Natural killer cell (primary cell): ENCODE measurements at regions not wholly inside any gene's neighbourhood (a gene's known extent, or its start where the extent isn't known, plus 50 kb on each side); places are given as distances from the start of the nearest gene placed in this dataset.

Experiments
- ATAC-seq, 3 donors: fragments of 150-1000 bp in 2 of 3; fragments of 200-7000 bp in 1 of 3; cut with Tn5 transposase; 1 replicate in 1 of 3; 2 replicates in 2 of 3; pipeline ENCODE4 v1.10.0; 2021; ENCODE audit warnings: mild to moderate bottlenecking in 2 of 3, moderate library complexity in 2 of 3
- DNase-seq, 2 donors: peaks; one replicate each; pipeline versions ENCODE4 v3.0.0 to v3.0.0-alpha.2; 2013 to 2021; ENCODE audit warnings: mixed read lengths in 1 of 2
- H3K27ac ChIP-seq: one replicate; pipeline ENCODE4 v1.5.1; 2013; ENCODE audit warnings: mild to moderate bottlenecking, low read length
- H3K27me3 ChIP-seq: one replicate; pipeline ENCODE4 v1.6.1; 2013; ENCODE audit warnings: low read length; ENCODE audit not compliant: control insufficient read depth, insufficient read depth
- H3K36me3 ChIP-seq: one replicate; pipeline ENCODE4 v1.6.1; 2013; ENCODE audit warnings: low read length; ENCODE audit not compliant: control insufficient read depth, insufficient read depth
- H3K4me1 ChIP-seq: one replicate; pipeline ENCODE4 v1.6.1; 2013; ENCODE audit warnings: low read length; ENCODE audit not compliant: control insufficient read depth, insufficient read depth
- H3K4me3 ChIP-seq: one replicate; pipeline ENCODE4 v1.5.1; 2013; ENCODE audit warnings: low read length
- H3K9me3 ChIP-seq: one replicate; pipeline ENCODE4 v1.6.1; 2013; ENCODE audit warnings: low read length; ENCODE audit not compliant: control insufficient read depth, insufficient read depth
- H3K27ac Mint-ChIP-seq, 2 donors: one replicate each; pipeline ENCODE4 v1.8.0; 2022; ENCODE audit warnings: mild to moderate bottlenecking in 2 of 2, mixed read lengths in 2 of 2, moderate library complexity in 1 of 2
- H3K27me3 Mint-ChIP-seq, 2 donors: one replicate each; pipeline ENCODE4 v1.8.0; 2022; ENCODE audit warnings: low read depth in 2 of 2, mixed read lengths in 2 of 2
- H3K36me3 Mint-ChIP-seq: one replicate; pipeline ENCODE4 v1.8.0; 2022; ENCODE audit warnings: mixed read lengths
- H3K4me1 Mint-ChIP-seq, 2 donors: one replicate each; pipeline ENCODE4 v1.8.0; 2022; ENCODE audit warnings: mixed read lengths in 2 of 2
- H3K4me3 Mint-ChIP-seq: one replicate; pipeline ENCODE4 v1.8.0; 2022; ENCODE audit warnings: mild to moderate bottlenecking, moderate library complexity, mixed read lengths
- H3K9me3 Mint-ChIP-seq, 2 donors: one replicate each; pipeline ENCODE4 v1.8.0; 2022; ENCODE audit warnings: mixed read lengths in 2 of 2
- CTCF ChIP-seq: fragments of 200-600 bp; IDR thresholded peaks from one replicate; pipeline ENCODE4 v1.8.0; 2022; ENCODE audit warnings: antibody characterized with exemption
- WGBS: methylation state at CpG from one replicate; pipeline ENCODE4 v1.1.7; 2013; ENCODE audit warnings: missing lambda C conversion rate; ENCODE audit not compliant: insufficient coverage; 5-methylcytosine and 5-hydroxymethylcytosine counted together
- intact Hi-C: fragments of 100-400 bp; cut with micrococcal nuclease; formaldehyde crosslinking; loops from one replicate; pipeline ENCODE4 v1.14.2; 2022

DNA sequence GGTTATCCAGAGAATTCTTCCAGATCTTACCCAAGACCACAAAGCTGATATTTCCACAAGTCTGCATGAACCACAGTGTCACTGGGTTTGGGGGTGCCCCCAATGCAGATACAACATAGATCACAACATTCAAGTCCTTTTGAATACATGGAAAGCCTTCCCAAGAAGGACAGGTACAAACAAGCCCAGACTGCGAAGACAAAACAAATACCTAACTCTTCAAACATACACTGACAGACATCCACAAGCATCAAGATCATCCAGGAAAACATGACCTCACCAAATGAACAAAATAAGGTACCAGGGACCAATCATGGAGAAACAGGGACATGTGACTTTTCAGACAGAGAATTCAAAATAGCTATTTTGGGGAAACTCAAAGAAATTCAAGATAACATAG lies 93.1 kb downstream of the MDH1 start:
- DNase-seq (no peak), ATAC-seq (no peak)
- H3K9me3 Mint-ChIP-seq, result no peaks in the 10 kb centered on the region
- H3K4me1 ChIP-seq, result no peaks in the 10 kb centered on the region
- TF ChIP-seq CTCF, result no peak
- H3K27me3 ChIP-seq, result no peaks in the 10 kb centered on the region
- 86% methylated on average over 1 of the region's 1 CpG for WGBS
- H3K4me3 Mint-ChIP-seq, result no peak overlapping the region
- no peak overlapping the region for H3K27ac ChIP-seq
- H3K4me3 ChIP-seq, result no peak overlapping the region
- H3K36me3 ChIP-seq, result no peaks in the 10 kb centered on the region
- H3K27ac Mint-ChIP-seq, result no peak overlapping the region
- intact Hi-C loops, result no loop called here
- H3K36me3 Mint-ChIP-seq, result no peaks in the 10 kb centered on the region
- no peaks in the 10 kb centered on the region for H3K4me1 Mint-ChIP-seq
- peaks cover 5 to 35% of the 10 kb centered on the region in 2 donors for H3K27me3 Mint-ChIP-seq
- H3K9me3 ChIP-seq, result no peaks in the 10 kb centered on the region

DNA sequence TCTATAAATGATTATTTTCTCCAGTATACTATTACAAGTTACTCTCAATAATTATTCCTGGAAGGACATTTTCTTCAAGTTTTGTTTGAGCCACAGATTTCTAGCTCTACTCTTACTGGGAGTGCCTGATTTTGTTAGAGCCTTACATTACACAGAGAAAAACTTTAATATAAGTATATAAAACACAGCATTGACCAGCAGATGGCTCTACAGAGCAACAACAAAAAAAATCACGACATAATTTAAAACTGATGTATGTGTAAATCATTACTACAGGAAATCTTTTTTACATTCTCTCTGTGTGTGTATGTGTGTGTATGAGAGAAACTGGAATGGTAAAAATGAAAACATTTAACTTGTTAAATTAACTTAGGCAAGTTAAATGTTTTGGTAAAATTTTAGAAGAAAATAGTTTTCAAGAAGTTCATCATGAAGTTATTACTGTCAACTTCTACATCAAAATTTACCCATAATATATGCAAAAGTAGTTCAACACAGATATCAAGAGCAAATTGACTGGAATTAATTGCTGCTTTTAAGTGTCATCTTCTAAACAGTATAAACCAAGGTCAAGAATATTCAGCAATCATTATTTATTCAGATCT lies 103.3 kb downstream of the MDH1 start:
- ATAC-seq (peak; percentile 44 to 66 (median 63)), DNase-seq (peak in 1 of 2 donors; percentile 70)
- Histone ChIP-seq H3K4me3 (no peak overlapping the region), H3K9me3 (no peaks in the 10 kb centered on the region), H3K27ac (no peak overlapping the region), H3K36me3 (no peaks in the 10 kb centered on the region), H3K4me1 (no peaks in the 10 kb centered on the region), H3K27me3 (no peaks in the 10 kb centered on the region)
- intact Hi-C loops, result loop anchor here (1.0 to 5.0 kb wide), 3 partner anchors 169 to 635 kb away; no protein-coding TSS in a partner anchor
- Mint-ChIP-seq H3K27me3 (no peaks in the 10 kb centered on the region), H3K4me3 (no peak overlapping the region), H3K4me1 (no peaks in the 10 kb centered on the region), H3K36me3 (no peaks in the 10 kb centered on the region), H3K9me3 (no peaks in the 10 kb centered on the region), H3K27ac (no peak overlapping the region)
- peak; percentile 77 for TF ChIP-seq CTCF
- no CpG with 5 or more reads among the region's 1 CpG for WGBS

DNA sequence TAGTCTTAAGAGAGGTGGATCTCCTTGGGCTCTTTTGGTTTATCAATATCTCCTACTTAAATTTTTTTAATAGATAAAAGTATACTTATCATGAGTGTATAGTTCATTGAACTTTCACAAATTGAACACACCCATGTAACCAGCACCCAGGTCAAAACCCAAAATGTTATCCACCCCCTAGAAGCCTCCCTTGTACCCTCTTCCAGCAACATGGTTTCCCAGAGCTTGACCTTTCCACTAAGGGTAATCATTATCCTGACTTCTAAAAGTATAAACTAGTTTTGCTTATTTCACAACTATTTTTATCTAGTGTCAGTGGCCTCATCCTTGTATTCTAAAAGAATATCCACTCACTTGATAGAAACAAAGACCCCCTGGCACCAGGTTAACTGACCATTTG lies 106.8 kb downstream of the MDH1 start:
- Histone ChIP-seq H3K36me3 (no peaks in the 10 kb centered on the region), H3K4me1 (no peaks in the 10 kb centered on the region), H3K9me3 (no peaks in the 10 kb centered on the region), H3K27me3 (no peaks in the 10 kb centered on the region), H3K4me3 (no peak overlapping the region), H3K27ac (no peak overlapping the region)
- Mint-ChIP-seq H3K27me3 (no peaks in the 10 kb centered on the region), H3K36me3 (no peaks in the 10 kb centered on the region), H3K4me1 (no peaks in the 10 kb centered on the region), H3K27ac (no peak overlapping the region), H3K9me3 (no peaks in the 10 kb centered on the region), H3K4me3 (no peak overlapping the region)
- no peak for DNase-seq
- no peak for ATAC-seq
- intact Hi-C loops, result no loop called here
- no peak for TF ChIP-seq CTCF

- TF ChIP-seq CTCF, result no peak
- Mint-ChIP-seq H3K4me1 (no peaks in the 10 kb centered on the region), H3K27me3 (no peaks in the 10 kb centered on the region), H3K36me3 (no peaks in the 10 kb centered on the region), H3K27ac (no peak overlapping the region), H3K9me3 (no peaks in the 10 kb centered on the region), H3K4me3 (no peak overlapping the region)
- intact Hi-C loops, result no loop called here
- 85% methylated on average over 1 of the region's 1 CpG for WGBS
- DNase-seq (no peak), ATAC-seq (no peak)
- Histone ChIP-seq H3K36me3 (no peaks in the 10 kb centered on the region), H3K4me1 (no peaks in the 10 kb centered on the region), H3K27ac (no peak overlapping the region), H3K27me3 (no peaks in the 10 kb centered on the region), H3K4me3 (no peak overlapping the region), H3K9me3 (no peaks in the 10 kb centered on the region)
Observed at GRCh38 chr2:63696496-63696895, 107.7 kb downstream of the MDH1 start.
